NCI-H345 treated with DMSO at 0.1 percent for 48 hours (cell line): ENCODE measurements at regions not wholly inside any gene's neighbourhood (a gene's known extent, or its start where the extent isn't known, plus 50 kb on each side); places are given as distances from the start of the nearest gene placed in this dataset.
A peak's percentile ranks its signal among the peaks of the same experiment; 100 is the strongest.

Experiments used
- DNase-seq: peaks from one replicate; lab custom pipeline; 2025; ENCODE audit not compliant: unreplicated experiment; lab: John Stamatoyannopoulos, UW

DNA sequence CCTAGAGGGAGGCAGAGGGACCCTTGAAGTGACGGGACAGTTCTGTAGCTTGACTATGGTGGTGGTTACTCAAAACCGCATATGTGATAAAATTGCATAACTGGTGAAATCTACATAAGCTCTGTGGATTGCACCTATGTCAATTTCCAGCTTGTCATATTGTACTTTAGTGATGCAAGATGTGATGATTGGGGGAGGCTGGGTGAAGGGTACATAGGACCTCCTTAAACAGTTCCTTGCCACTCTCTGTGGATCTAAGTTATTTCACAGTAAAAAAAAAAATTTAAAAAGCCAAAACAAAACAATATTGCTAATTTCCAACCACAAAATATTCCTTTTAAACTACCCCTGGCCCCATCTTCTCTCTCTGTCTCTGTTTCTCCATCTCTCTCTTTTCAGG is 472.6 kb upstream of the SULF2 start:
- no peak for DNase-seq

DNA sequence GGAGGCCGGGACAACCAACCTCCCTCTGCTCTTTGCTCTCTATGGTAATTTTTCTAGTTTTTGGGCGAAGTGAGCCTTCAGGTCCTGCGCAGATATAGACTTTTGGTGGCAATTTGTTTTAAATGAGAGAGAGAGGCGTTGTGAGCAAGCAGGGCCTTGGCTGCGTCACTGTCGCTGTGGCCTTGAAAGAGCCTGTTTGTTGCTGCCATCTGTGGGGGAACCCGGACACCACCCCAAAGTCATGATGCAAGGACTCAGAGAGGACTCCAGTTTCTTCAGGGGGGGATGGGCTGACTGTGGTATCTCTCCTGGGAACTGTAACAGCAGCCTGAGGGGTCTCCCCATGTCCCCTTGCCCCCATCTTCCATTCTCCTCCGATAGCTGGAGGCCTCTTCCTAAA is 462.7 kb upstream of the SULF2 start:
- DNase-seq, result no peak

GRCh38 chr20:48246061-48246790 is 460.9 kb upstream of the SULF2 start:
- DNase-seq, result no peak

DNA sequence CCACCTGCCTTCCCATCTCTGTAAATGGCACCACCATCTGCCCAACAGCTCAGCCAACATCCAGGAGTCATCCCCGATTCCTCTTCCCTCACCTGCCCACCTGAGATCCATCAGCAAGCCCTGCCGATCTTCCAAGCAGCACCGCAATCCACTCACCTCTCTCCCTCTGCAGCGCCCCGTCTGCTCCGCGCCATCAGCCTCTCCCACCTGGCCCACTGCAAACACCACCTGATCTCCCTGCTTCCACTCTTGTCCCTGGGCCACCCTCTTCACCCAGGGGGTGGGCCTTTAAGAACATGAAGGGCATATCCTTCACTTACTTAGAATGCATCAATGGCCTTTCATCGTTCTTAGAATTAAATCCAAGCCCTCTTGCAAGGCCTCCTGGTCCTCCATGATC is 457.3 kb upstream of the SULF2 start:
- no peak for DNase-seq

DNA sequence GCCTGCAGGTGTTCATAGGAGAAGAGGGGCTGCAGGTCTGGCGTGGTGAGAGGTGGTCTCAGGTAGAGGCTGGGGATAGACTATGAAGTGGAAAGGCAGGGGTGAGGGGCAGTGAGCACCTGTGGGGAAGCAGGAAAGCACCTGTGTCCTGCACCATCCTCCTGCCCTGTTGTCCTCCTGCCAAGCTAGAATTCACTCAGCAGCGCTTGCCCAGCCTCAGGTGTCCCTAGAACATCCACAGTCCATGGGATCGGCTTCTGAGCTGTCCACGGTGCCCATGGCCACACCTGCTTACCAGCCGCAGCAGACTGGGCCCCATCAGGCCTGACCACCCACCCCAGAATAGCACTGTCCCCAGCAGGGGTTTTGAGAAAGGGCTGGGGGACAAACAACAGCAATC is 456.2 kb upstream of the SULF2 start:
- no peak for DNase-seq

- DNase-seq, result no peak
Measured at GRCh38 chr20:48238781-48239180, 453.5 kb upstream of the SULF2 start.

DNA sequence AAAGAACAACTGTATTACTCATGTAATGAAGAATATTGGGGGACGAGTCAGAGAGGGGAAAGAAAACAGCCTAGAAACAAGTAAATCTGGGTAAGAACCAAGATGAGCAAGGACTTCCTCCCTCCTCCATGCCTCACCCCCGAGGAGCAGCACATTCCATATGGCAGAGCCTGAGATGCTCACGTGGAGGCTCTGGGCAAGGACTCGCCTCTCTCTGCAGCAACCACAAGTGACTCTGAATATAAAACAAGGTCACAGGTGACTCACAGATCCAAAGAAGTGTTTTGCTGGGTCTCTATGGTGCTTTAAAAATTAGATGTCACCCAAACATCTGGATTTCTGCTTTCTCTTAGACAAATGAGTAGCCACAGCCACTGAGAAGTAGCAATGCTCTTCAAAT is 453.0 kb upstream of the SULF2 start:
- no peak for DNase-seq

GRCh38 chr20:48236000-48236970 is 451.0 kb upstream of the SULF2 start:
- DNase-seq, result peak; percentile 26

GRCh38 chr20:48234951-48235350 is 449.7 kb upstream of the SULF2 start:
- DNase-seq, result no peak

- DNase-seq, result no peak
Measured at GRCh38 chr20:48231253-48231930, 446.1 kb upstream of the SULF2 start.

- DNase-seq, result no peak
Measured at GRCh38 chr20:48230216-48230615, 444.9 kb upstream of the SULF2 start.

- no peak for DNase-seq
Measured at GRCh38 chr20:48227381-48227780, 442.1 kb upstream of the SULF2 start.

GRCh38 chr20:48226642-48227041 is 441.4 kb upstream of the SULF2 start:
- no peak for DNase-seq

DNA sequence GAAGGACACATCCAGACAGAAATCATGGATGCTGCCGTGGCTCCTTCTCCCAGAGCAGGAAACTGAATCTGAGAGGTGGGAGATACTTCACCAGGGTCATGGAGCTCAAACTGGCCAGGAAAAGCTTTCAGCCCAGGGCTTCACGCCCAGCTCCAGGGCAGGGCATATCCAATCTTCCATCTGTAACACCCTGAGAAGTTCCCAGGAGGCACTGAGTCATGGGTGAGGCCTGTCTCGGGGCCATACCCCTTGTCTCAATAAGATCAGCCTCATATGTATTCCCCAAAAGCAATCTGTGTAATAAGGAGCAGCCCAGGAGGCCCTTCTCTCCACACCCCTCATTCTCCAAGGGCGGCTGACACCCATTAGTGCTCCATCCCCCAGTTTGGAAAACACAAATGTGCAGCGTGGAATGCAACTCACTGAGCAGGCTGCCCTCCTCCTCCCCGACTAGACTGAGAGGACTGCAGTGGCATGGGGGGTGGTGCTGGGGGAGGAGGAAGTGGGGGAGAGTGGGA is 439.3 kb upstream of the SULF2 start:
- DNase-seq, result no peak

GRCh38 chr20:48223715-48224114 is 438.4 kb upstream of the SULF2 start:
- no peak for DNase-seq

GRCh38 chr20:48222595-48223180 is 437.4 kb upstream of the SULF2 start:
- DNase-seq, result no peak

DNA sequence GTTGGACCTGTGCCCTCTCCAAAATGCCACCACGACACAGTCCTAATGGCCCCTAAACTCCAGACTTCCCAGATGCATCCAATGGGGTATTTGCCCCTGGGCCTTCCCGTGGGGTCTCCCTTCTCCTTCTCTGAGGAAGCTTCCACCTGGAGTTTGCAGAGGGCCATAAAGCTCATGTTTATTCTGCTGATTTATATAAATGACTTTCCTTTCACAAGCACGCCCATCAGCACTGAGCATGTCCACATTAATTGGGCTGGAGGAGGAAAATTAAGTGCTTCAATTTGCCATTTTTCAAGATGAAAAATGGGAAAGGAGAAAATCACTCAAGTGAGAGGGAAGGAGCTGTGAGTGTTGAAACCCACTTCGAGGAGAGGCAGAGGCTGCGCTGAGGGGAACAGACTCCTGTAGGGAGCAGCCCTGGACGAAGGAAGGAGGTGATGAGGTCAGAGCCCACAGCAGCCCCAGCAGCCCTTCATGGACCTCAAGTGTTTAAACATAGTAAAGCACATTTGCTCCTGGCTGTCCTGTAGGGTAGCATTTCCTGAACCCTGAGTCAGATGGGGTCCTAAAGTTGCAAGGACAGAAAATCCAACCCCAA is 434.9 kb upstream of the SULF2 start:
- no peak for DNase-seq

- no peak for DNase-seq
Measured at GRCh38 chr20:48219306-48219705, 434.0 kb upstream of the SULF2 start.

GRCh38 chr20:48217190-48217589 is 431.9 kb upstream of the SULF2 start:
- no peak for DNase-seq

- no peak for DNase-seq
Measured at GRCh38 chr20:48215536-48215935, 430.3 kb upstream of the SULF2 start.

DNA sequence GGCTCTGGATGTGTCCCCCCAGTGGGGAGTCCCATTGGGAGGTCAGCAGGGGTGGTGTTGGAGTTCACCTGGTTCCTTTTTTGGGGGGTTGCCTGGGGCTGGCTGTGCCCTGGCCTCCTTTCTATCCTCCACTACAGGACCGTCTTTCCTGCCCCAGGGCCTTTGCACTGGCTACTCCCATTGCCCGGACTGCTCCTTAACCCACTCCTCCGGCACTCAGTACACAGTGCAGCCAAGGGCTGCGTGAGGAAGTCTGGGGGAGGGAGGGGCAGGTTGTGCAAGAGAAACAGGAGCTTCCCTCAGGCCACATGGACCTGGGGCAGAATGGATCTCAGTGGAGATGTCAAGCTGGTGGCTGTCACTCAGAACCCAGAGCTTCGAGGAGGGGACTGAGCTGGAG is 429.3 kb upstream of the SULF2 start:
- DNase-seq, result no peak
